Hematopoietic multipotent progenitor cell treated with erythropoietin and hydrocortisone succinate and interleukin-3 and kit ligand, for 15 days (in vitro differentiated cells): ENCODE measurements at regions not wholly inside any gene's neighbourhood (a gene's known extent, or its start where the extent isn't known, plus 50 kb on each side); places are given as distances from the start of the nearest gene placed in this dataset.

Experiments
- DNase-seq: peaks from one replicate; pipeline ENCODE4 v3.0.0-alpha.2; 2015; ENCODE audit warnings: low spot score

DNA sequence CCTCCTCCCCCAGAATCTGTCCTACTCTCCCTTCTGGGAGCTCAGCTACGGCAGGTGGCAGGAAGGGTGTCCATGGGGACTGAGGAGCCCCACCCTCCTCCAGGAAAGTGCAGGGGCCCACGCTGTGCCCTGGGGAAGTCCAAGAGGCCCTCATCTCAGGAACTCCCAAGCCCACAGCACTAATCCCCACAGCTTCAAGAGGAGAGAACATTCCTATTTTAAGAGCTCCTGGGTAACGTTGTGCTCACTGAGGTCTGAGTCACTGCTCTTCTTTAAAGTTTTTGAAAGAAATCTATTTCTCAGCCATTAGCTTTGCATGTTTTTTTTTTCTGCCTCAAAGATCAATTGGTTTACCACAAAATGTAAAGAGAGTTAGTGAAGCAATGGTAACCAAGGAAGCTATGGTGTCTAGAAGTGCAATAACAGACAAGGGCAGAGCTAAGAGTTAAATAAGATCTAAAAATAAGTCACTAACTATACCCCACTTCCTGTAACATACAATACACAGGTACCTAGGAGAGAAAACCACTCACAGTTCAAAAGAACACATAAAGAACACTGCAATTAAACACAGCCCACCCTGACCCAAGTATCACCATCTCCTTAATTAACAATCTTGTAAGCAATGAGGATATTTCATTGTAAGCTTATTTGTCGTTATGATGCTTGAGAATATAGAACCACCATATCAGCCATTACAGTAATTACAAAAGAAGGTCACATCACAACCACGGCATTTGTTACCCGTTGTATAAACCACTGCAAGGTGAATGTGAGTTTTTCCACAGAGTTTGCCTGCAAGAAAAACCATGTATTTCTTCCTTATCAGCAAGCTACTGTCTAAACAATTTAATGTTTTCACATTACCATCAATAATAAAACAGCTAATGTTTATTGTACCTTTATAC lies 382.3 kb upstream of the SLC30A5 start:
- no peak for DNase-seq

DNA sequence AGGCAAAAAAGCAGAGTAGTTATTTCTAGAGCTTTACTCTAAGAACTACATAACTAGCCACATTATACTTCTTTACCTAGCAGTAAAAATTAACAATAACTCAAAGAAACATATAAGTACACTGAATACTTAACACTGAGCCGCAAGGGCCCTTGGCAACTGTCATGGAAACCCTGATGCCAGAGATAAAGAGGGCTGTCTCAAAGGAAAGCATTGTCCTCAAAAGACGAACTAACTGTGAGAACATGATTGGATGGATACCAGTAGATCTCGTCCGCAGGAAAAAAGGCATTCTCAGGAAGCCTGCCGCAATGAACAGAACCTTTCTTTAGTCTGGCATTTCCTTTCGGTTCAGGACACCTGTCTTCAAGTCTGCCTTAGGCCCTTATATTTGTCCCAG lies 379.0 kb upstream of the SLC30A5 start:
- no peak for DNase-seq

DNA sequence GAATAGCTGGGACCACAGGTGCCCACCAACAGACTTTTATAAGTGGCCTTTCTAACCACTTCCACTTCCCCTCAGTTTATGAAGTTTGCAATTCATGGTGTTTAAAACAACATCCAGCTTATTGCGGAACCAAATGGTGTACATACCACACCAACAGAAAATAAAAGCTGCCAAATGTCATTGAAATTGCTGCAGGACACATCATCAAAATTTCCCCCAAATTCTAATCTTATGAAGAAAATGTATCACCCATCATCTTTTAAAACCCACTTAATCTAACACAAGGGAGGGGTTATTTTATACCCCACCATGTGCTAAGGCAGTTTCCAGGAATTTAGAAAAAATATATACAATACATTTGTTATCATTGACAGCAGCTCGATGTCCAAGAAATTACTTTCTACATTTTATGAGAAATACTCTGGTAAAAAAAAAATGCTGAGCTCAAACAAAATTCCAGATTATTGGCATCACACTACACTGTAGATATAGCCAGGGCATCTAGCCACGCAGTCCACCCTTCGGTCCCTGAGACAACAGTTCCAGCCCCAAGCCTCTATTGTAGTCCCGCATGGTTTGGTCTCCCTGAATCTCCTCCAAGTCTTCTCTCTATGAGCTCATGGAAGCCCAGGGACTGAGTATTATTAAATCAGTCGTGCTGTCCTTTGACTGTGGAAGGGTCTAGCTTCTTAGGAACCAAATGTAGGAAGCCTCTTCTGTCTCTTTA lies 372.8 kb upstream of the SLC30A5 start:
- no peak for DNase-seq

GRCh38 chr5:68722357-68722756 lies 371.5 kb upstream of the SLC30A5 start:
- DNase-seq, result no peak

DNA sequence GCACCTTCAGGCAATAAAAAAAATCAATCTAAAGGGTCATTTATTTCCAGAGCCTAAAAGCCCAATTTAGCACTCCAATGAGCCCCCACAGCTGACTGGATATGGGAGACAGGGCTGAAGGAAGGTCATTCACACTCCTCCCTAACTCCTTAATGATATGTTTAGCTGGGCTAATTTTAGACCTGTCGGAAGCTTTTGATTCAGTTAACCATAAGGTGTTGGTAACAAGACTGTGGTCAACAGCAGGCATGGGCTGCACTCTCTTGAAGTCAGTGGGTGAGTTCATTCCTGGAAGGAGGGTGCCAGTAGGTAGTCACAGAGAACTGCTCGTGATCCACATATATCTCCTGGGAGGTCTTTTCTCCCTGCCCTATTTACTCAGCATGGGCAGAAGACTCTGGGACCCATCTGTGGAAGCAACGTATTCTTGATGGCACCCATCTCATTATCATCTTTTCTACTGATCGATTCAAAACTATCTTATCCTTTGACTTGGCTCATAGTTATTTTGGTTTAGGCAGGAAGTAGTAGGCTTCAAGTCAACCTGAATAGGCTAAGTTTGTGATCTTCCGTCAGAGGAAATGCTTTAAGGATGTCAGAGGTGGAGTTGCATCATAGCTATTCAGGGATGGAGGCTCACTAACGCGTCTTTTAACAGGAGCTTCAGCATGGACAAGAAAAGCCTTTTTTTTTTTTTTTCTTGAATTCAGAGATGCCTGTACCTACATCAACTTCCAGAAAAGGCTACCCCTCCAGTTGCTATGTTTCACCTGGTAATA lies 367.7 kb upstream of the SLC30A5 start:
- no peak for DNase-seq

DNA sequence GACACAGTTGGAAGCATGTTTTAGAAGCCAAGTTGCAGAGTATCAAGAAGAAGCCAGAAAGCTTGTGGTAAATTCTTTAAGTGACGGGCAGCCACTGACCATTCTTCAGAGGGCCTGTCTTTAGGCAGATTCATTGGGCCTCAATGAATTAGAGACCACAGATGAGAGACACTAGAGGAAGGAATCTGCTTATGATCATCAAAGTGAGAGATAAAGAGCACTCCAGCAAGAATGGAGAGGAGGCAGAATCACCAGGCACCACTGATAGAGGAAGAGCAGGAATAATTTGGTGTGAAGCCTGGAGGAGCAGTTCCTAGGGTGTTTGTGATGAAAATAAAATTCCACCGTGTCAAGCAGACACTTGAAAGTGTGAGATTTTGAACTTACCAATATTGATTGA lies 365.9 kb upstream of the SLC30A5 start:
- no peak for DNase-seq

GRCh38 chr5:68729678-68730077 lies 364.1 kb upstream of the SLC30A5 start:
- no peak for DNase-seq

GRCh38 chr5:68730220-68730978 lies 363.4 kb upstream of the SLC30A5 start:
- no peak for DNase-seq

- no peak for DNase-seq
These were observed 362.7 kb upstream of the SLC30A5 start for GRCh38 chr5:68730979-68731654.

DNA sequence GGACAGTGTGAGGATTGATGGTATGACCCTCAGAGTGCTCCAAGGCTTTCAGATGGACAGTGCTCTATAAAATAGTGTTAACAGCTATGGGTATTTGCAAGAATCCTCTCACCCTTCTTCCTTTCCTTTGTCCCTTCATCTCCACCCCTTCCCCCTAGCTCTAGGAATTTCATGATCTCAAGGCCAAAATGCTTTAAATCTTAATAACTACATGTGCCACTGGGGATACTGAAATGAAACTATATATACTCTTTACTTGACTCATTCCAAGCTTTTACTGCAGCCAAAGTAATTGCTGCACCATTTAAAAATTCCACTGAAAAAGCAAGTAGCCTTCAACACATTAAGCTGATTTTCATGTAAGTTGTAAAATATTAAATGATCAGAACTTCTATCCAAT lies 361.6 kb upstream of the SLC30A5 start:
- no peak for DNase-seq

- DNase-seq, result no peak
These were observed 359.0 kb upstream of the SLC30A5 start for GRCh38 chr5:68734781-68735180.

DNA sequence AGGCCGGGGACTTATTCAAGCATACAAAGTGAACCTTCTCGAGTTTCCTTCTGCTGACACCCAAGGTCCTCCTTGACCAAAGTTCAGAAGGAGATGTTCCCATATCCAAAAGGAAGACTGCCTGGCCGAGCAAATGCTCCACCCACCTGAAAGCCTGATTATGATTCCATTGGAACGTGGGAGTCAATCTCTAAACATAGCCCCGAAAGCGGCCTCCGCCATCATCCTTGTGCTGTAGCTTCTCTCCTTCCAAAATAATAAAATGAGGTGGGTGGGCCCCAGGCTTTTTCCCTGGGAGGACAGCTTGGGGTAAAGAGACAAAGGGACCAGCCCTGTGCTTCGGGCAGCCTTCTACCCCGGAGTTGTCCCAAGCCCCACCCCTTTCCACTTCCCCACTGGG lies 355.6 kb upstream of the SLC30A5 start:
- no peak for DNase-seq

GRCh38 chr5:68738841-68739240 lies 355.0 kb upstream of the SLC30A5 start:
- no peak for DNase-seq

DNA sequence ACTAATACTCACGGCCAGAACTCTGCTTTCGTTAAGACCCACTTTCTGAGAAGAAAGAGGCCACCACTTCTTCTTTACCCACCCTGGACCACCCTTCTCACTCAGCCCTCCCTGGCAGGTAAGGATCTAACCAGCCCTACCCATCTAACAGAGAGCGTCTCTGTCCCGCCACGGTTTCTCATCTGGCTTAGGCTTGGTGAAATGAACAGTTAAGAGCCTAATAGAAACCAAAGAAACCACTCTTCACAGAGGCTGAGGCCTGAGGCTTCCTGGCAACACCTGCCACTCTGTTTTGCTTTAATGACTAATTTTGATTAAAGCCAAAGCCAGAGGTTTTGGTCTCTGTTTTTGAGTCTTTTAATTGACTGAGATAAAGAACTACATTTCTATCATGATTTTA lies 354.1 kb upstream of the SLC30A5 start:
- DNase-seq, result no peak

DNA sequence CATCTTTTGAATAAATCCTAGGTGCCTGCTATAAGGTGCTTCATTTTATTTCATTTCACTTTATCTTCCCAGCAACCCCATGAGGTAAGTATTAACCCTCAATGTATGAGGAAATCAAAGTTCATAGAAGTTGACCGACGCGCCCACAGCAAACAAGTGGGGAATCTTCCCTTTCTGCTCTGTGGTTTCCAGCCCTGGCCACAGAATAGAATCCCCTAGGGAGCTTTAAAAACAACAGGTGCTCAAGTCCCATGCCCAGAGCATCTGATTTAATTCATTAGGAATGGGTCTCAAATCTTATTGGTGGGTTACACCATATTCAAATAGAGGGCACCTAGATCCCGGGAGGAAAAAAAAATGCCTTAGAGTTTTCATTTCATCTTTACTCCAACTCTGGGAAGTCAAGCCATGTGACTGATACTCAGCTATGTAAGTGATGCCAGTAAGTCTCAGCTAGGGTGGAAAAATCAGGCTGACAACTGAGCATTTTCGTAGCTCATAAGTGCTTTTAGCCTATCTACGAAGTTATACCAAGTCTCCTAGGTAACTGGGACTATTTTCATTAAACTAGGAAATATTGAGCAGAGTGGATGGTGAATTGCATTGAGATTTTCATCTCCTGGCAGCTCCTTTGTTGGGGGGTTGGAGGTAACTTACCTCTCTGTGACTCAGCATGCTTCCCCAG lies 353.4 kb upstream of the SLC30A5 start:
- no peak for DNase-seq

- no peak for DNase-seq
These were observed 349.6 kb upstream of the SLC30A5 start for GRCh38 chr5:68744206-68744605.

DNA sequence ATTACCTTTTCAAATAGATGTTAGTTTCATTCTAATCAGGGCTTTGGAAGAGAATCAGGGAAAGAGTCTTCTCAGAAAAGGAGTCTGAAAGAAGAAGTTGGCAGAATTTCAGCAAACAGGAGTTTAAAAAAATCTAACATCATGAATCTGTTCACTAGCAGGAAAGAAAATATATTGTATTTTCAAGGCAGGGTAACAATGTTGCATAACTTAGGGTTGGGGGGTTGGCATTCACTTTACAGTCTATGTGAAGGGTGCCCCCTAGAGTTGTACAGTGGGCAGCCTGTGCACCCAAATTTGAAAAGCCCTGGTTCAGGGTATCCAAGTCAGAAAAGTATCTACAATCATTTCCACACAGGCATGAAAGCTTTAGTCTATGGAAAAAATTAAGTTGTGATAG lies 348.4 kb upstream of the SLC30A5 start:
- DNase-seq, result peak; percentile 7

DNA sequence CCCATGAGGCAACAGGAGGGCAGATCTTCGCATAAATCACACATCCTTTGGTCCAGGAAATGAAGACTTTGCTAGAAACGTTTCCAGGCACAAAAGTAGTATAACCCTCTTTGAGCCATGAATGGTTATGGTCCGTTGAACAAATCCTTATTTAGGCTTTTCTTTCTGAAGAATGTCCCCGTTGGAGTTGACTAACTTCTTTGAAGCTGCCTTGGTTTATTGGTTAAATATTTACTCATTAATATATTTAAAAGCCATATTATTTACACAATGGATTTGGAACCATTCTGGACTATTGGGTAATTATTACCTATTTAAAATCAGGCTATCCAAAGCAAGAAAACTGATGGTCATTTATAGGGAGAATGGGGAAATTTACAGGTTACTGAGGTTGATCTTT lies 347.6 kb upstream of the SLC30A5 start:
- DNase-seq, result no peak

GRCh38 chr5:68746643-68747420 lies 347.0 kb upstream of the SLC30A5 start:
- no peak for DNase-seq

DNA sequence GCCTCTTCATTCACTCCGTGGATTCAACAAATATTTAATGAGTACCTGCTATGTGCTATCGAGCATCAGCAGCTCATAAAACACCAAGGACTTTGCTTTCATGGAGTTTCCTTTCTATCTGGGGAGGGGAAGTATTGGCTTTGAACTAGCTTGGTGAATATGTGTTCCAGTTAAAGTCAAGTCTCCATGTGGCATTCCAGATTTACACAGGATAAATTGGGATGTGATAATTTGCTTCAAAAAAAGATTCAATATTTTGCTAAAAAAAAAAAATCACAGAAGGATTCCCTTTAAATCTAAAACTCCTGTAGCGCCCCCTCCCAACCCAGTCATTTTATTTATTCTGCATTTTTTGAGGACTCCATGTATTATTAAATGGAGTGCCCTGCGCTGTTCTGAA lies 346.3 kb upstream of the SLC30A5 start:
- no peak for DNase-seq
